RWPE2 (cell line): ENCODE measurements at regions not wholly inside any gene's neighbourhood (a gene's known extent, or its start where the extent isn't known, plus 50 kb on each side); places are given as distances from the start of the nearest gene placed in this dataset.

ENCODE experiments used
- ATAC-seq: fragments of 200-7000 bp; cut with Tn5 transposase; 3 replicates; pipeline ENCODE4 v1.9.1; 2021; ENCODE audit warnings: low read depth
- DNase-seq: peaks from one replicate; pipeline ENCODE4 v3.0.0-alpha.2; 2020; ENCODE audit warnings: low spot score
- H3K27ac ChIP-seq: fragments of 450-650 bp; 2 replicates; pipeline ENCODE4 v1.5.1; 2017; ENCODE audit warnings: mild to moderate bottlenecking; ENCODE audit not compliant: poor library complexity, severe bottlenecking
- H3K27me3 ChIP-seq: fragments of 250-450 bp; sonication (Bioruptor Pico); 2 replicates; pipeline ENCODE4 v1.5.1; 2021; ENCODE audit warnings: mild to moderate bottlenecking, moderate library complexity; ENCODE audit not compliant: insufficient read depth, poor library complexity, severe bottlenecking
- H3K36me3 ChIP-seq: fragments of 250-450 bp; sonication (Bioruptor Pico); 2 replicates; pipeline ENCODE4 v1.5.1; 2020; ENCODE audit warnings: low read depth, mild to moderate bottlenecking, moderate library complexity
- H3K4me1 ChIP-seq: fragments of 250-450 bp; sonication (Bioruptor Pico); 2 replicates; pipeline ENCODE4 v1.5.1; 2021; ENCODE audit warnings: mild to moderate bottlenecking, moderate library complexity; ENCODE audit not compliant: insufficient read depth, poor library complexity, severe bottlenecking
- H3K4me3 ChIP-seq: fragments of 250-450 bp; sonication (Bioruptor Pico); 2 replicates; pipeline ENCODE4 v1.5.1; 2021; ENCODE audit warnings: mild to moderate bottlenecking, moderate library complexity; ENCODE audit not compliant: severe bottlenecking
- H3K9me3 ChIP-seq: fragments of 250-450 bp; sonication (Bioruptor Pico); 2 replicates; pipeline ENCODE4 v1.5.1; 2021; ENCODE audit warnings: mild to moderate bottlenecking, moderate library complexity; ENCODE audit not compliant: severe bottlenecking
- CTCF ChIP-seq: fragments of 450-650 bp; IDR thresholded peaks from one replicate; pipeline ENCODE4 v1.5.1; 2017; ENCODE audit warnings: mild to moderate bottlenecking, moderate library complexity; ENCODE audit not compliant: poor library complexity, severe bottlenecking

GRCh38 chr7:33761449-33762080, 143.8 kb upstream of the BMPER start:
- no peak for ATAC-seq

DNA sequence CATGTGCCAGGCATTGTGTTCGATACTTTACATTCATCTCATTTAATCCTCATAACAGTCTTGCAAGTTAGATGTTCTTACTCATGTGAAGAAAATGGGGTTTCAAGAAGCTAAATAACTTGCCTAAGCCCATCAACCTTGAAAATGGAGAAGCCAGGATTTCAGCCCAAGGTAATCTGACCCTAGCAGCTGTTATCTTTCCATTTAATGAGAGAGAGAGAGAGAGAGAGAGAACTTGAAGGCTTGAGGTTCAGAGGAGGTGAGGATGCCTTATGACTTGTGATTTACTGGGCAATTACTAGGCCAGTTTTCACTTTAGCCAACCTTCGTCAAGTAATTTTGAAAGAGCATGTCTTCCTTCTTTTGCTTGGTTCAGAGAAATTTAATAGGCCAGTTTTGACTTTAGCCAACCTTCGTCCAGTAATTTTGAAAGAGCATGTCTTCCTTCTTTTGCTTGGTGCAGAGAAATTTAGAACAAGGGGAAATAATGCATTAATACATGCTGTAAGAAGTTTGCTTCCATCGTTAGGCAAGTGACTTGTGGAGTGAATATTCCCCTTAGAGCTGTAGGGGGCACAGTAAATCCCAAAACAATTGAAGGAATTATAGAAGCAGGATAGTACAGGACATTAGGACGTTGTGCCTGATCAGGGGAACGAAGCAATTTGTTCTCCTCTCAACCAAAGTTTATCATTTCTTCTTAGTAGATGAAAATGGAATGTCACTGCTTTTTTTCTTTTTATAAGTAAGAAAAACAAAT, 143.0 kb upstream of the BMPER start:
- Histone ChIP-seq H3K4me1 (no peaks in the 10 kb centered on the region), H3K27me3 (no peaks in the 10 kb centered on the region), H3K4me3 (no peak overlapping the region), H3K27ac (no peak overlapping the region), H3K36me3 (no peaks in the 10 kb centered on the region), H3K9me3 (no peaks in the 10 kb centered on the region)
- DNase-seq (no peak), ATAC-seq (no peak)
- no peak for TF ChIP-seq CTCF

More at GRCh38 chr7:33761449-33762080, 143.8 kb upstream of the BMPER start:
- H3K4me1 ChIP-seq, result no peaks in the 10 kb centered on the region
- no peak overlapping the region for H3K4me3 ChIP-seq
- H3K27me3 ChIP-seq, result no peaks in the 10 kb centered on the region
- no peak overlapping the region for H3K27ac ChIP-seq
- no peak for DNase-seq
- H3K9me3 ChIP-seq, result no peaks in the 10 kb centered on the region
- no peak for TF ChIP-seq CTCF
- no peaks in the 10 kb centered on the region for H3K36me3 ChIP-seq

DNA sequence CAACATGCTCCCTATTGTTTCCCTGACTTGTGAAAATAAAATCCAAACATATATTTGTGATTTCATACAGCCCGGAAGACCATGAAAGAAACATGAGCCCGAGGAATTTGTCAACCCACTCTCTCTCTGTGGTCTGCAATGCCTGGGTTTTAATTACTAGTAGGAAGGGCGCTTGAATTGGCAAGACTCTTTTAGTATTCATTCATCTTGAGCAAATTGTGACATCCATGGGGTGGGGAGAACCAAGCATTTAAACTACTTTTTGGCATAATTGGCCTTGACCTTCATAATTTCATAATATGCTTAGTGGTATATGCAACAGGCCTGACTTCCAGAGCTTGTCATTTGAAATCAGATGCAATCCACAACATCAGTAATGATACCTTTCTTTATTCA, 142.4 kb upstream of the BMPER start:
- DNase-seq, result no peak
- Histone ChIP-seq H3K4me1 (no peaks in the 10 kb centered on the region), H3K4me3 (no peak overlapping the region), H3K36me3 (no peaks in the 10 kb centered on the region), H3K27ac (no peak overlapping the region), H3K9me3 (no peaks in the 10 kb centered on the region), H3K27me3 (no peaks in the 10 kb centered on the region)
- no peak for ATAC-seq
- TF ChIP-seq CTCF, result no peak

DNA sequence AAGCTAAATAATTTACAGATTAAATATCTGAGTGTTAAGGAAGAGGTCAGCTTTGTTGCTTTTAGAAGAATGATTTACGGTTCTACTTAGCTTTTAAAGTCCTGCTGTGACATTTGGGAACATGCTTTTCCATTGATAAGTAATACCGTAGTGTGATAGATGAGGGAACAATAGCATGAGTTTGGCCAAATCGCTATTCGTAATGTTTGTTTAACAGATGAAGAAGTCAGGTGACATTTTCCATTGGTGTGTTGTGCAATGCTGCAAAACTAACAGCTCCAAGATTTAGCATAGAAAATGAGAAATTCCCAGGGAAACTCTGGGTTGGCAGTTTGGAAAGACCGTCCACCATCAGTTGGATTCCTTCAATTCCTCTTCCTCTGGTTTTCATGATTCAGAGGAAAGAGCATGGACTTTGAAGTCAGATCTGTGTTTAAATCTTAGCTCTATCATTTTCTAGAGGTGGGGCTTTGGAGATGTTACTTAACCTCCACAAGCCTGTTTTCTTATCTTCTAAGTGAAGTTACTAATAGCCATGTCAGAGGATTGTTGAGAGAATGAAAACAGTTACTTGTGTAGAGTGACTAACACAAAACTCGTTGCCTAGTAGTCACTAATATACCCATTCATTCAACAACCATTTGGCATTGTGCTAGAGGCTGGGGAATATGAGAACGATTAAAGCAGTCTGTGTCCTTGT, 140.4 kb upstream of the BMPER start:
- TF ChIP-seq CTCF, result no peak
- Histone ChIP-seq H3K27ac (no peak overlapping the region), H3K4me1 (no peaks in the 10 kb centered on the region), H3K27me3 (no peaks in the 10 kb centered on the region), H3K9me3 (no peaks in the 10 kb centered on the region), H3K36me3 (no peaks in the 10 kb centered on the region), H3K4me3 (no peak overlapping the region)
- DNase-seq, result no peak
- ATAC-seq, result no peak
